GM13977 (cell line): ENCODE measurements at regions not wholly inside any gene's neighbourhood (a gene's known extent, or its start where the extent isn't known, plus 50 kb on each side); places are given as distances from the start of the nearest gene placed in this dataset.

ENCODE experiments used
- DNase-seq: peaks from one replicate; pipeline ENCODE4 v3.0.0; 2012; ENCODE audit warnings: low spot score
- in situ Hi-C: fragments of 300-500 bp; cut with MboI; formaldehyde crosslinking; loops from one replicate; pipeline ENCODE4 v1.12.0; 2022; ENCODE audit warnings: low sequenced_read_pairs, low pct_unique_long_range_greater_than_20kb, mixed read lengths, inconsistent platforms; ENCODE audit not compliant: unreplicated experiment
- TF ChIP-seq, protein P1 (sequence below): IDR thresholded peaks from 2 replicates; pipeline ENCODE4 v1.5.1; 2012; ENCODE audit warnings: mild to moderate bottlenecking, control low read depth; ENCODE audit not compliant: insufficient read depth; ENCODE audit errors: extremely low read depth, missing control alignments

DNA sequence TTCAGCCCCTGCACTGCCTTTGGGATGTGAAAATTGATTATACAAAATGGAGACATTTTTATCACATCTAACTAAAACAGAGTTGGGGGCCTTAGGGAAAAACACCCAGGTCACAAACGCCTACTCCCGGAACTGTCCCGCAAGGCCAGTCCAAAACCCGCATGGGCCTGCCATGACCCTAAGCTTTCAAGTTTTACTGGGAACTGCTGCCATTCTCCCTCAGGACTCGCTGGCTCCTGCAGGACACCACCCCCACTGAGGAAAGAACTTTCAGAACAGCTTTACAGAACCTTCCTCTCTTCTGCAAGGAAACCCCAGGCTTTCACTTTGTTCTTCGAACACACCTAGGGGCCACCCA, 320.4 kb upstream of the HS6ST1 start:
- TF ChIP-seq, protein P1, sequence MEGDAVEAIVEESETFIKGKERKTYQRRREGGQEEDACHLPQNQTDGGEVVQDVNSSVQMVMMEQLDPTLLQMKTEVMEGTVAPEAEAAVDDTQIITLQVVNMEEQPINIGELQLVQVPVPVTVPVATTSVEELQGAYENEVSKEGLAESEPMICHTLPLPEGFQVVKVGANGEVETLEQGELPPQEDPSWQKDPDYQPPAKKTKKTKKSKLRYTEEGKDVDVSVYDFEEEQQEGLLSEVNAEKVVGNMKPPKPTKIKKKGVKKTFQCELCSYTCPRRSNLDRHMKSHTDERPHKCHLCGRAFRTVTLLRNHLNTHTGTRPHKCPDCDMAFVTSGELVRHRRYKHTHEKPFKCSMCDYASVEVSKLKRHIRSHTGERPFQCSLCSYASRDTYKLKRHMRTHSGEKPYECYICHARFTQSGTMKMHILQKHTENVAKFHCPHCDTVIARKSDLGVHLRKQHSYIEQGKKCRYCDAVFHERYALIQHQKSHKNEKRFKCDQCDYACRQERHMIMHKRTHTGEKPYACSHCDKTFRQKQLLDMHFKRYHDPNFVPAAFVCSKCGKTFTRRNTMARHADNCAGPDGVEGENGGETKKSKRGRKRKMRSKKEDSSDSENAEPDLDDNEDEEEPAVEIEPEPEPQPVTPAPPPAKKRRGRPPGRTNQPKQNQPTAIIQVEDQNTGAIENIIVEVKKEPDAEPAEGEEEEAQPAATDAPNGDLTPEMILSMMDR, result no peak
- DNase-seq, result no peak
- in situ Hi-C loops, result no loop called here

DNA sequence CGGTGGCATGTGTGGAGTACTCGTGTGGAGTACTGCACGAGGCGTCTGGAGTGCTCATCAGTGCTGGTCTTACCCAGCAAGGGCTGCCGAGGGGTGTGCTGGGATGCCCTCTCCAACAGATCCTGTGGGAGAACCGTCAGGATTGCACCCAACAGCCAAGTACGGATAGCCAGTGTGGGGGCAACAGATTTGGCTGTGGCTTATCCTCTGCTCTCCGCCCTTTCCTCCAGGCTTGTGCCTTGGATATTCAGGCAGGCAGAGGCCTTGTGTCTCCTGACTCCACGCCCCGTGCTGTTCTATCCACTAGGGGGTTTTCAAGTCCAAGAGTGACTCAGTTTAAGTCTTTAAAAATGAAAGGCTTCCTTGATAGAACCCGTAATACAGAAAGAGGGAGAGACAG, 321.0 kb upstream of the HS6ST1 start:
- no peak for DNase-seq
- TF ChIP-seq, protein P1, result no peak
- in situ Hi-C loops, result no loop called here

DNA sequence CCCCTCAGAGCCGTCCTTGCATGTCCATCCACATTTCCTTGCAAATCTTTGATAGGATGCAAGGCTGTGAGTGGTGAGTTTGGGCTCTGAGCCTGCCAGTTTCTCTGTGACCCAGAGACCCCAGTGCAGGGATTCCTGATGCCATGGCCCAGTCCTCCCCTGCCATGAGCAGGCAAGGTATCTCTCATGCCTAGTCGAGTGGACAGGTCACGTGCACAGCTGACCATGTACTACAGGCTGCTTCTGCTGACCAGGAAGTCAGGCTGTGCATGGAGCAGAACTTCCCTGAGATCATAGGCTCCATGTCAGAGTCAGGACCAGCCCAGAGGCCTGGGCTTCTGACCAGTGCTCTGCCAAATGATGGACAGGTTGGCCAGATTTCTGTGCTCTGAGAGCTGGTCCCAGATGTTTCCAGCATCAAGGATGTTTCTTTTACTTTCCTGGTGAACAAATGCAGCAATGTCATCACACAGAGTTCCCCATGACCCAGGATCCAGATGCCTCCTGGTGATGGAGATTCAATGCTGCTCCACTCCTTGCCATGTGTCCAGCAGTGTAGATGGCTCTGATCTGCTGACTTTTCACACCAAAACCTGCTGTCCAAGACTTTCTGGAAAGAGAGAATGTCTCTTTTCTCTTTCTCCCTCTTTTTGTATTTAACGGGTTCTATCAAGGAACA, 321.6 kb upstream of the HS6ST1 start:
- no peak for DNase-seq
- in situ Hi-C loops, result no loop called here
- TF ChIP-seq, protein P1, result no peak

DNA sequence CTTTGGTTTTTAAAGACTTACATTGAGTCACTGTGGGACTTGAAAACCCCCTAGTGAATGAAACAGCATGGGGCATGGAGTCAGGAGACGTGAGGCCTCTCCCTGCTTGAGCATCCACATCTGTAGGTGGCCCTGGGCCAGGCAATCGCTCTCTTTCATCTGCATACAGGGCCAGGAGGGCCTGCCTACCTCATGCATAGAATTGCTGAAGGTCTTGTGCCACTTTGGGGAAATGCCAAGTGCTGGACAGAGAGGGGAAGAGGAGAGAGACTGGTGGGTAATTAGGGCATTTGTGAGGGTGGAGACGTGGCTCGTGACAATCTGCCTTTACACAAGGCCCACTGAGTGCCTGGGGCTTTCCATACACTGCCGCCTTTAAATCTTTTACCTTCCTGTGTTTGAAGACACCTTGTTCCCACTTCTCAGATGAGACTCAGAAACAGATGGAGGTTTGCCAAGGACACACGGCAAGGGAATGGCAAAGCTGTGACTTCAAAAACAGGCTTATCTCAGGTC, 322.2 kb upstream of the HS6ST1 start:
- in situ Hi-C loops, result no loop called here

DNA sequence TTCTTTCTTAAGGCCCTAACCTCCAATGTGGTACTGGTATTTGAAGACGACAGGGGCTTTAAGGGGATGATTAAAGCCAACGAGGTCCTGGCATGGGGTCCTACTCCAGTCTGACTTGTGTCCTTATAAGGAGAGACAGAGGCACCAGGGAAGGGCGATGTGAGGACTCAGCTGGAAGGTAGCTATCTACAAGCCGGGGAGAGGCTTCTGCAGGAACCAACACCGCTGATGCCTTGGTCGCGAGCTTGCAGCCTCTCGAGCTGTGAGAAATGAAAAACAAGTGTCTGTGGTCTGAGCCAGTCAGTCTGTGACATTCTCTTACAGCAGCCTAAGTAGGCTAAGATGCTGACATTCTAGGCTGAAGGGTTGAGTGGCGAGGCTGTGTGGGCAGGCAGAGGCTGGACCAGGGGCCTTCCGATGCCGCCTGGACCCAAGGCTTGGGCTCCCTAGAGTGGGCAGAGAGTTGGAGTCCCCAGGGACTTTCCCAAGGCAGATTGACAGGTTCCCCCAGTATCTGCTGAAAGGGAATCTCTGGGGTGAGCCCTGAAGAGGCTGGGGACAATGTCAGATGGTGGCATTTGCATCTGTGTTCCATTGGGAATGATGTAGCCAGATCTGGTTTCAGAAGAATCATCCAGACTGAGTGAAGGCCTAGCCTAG, 322.9 kb upstream of the HS6ST1 start:
- DNase-seq, result no peak
- TF ChIP-seq, protein P1, result no peak
- in situ Hi-C loops, result no loop called here

More for the DNA sequence above, 322.2 kb upstream of the HS6ST1 start:
- no peak for DNase-seq
- TF ChIP-seq, protein P1, result no peak

DNA sequence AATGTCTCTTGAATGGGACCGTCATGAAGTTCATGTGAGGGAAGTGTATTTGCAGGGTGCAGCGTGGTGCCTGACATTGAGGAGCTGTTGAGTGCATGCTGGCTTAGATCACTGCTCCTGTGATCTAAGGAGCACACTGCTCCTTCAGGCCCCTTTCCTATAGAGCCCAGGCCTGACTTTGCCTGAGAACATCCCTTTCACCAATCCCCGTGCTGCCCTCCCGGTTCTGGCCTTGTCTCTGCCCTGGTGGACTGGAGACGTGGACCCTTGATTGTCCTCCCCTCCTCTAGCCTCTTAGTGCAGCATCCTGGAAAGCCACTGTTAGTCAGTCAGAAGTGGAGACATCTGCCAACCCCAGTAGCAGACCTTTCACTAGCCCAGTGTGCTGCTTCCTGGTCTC, 323.6 kb upstream of the HS6ST1 start:
- TF ChIP-seq, protein P1, result no peak
- no peak for DNase-seq
- in situ Hi-C loops, result no loop called here
